T-helper 17 cell (primary cell): ENCODE measurements at regions not wholly inside any gene's neighbourhood (a gene's known extent, or its start where the extent isn't known, plus 50 kb on each side); places are given as distances from the start of the nearest gene placed in this dataset.

Experiments used
- ATAC-seq: fragments of 150-1000 bp; cut with Tn5 transposase; 2 replicates; pipeline ENCODE4 v1.10.0; 2021; ENCODE audit warnings: mild to moderate bottlenecking, moderate library complexity
- DNase-seq, 3 donors: peaks; one replicate each; pipeline versions ENCODE4 v3.0.0 to v3.0.0-alpha.2; 2020 to 2021
- H3K9me3 ChIP-seq: one replicate; pipeline ENCODE4 v1.7.0; 2013; ENCODE audit warnings: low read length, mild to moderate bottlenecking; ENCODE audit not compliant: control insufficient read depth, poor library complexity, severe bottlenecking
- H3K27ac Mint-ChIP-seq: one replicate; pipeline ENCODE4 v1.8.0; 2022; ENCODE audit warnings: mild to moderate bottlenecking, moderate library complexity, mixed read lengths
- H3K27me3 Mint-ChIP-seq: one replicate; pipeline ENCODE4 v1.8.0; 2022; ENCODE audit warnings: mixed read lengths
- H3K36me3 Mint-ChIP-seq: one replicate; pipeline ENCODE4 v1.8.0; 2022; ENCODE audit warnings: low read depth, mixed read lengths
- H3K4me1 Mint-ChIP-seq: one replicate; pipeline ENCODE4 v1.8.0; 2022; ENCODE audit warnings: mild to moderate bottlenecking, mixed read lengths
- H3K4me3 Mint-ChIP-seq: one replicate; pipeline ENCODE4 v1.8.0; 2022; ENCODE audit warnings: mild to moderate bottlenecking, moderate library complexity, mixed read lengths

DNA sequence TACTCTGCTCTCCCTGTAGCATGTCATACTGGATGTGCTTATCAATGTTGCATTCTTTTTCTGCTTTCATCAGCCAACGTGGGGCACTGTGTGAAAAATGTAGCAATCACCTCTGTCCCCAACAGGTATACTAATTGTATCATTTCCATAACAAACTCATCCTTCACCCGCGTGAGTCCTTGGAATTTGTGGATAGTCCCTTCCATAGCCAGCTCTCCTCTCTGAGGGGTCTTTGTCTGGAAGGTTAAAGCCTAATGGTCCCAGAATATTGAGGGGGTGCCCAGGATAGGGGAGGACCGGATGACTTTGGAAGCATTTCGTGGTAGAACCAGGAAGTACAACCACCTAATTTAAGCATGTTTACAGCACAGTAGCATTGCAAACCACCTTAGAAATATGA is 124.6 kb downstream of the FOXB1 start:
- Mint-ChIP-seq H3K36me3 (no peaks in the 10 kb centered on the region), H3K27ac (peak overlapping the region; percentile 97), H3K4me1 (peaks cover 20% of the 10 kb centered on the region), H3K27me3 (peaks cover 5% of the 10 kb centered on the region), H3K4me3 (peak overlapping the region; percentile 88)
- ATAC-seq, result no peak
- DNase-seq, result no peak
- H3K9me3 ChIP-seq, result no peaks in the 10 kb centered on the region

DNA sequence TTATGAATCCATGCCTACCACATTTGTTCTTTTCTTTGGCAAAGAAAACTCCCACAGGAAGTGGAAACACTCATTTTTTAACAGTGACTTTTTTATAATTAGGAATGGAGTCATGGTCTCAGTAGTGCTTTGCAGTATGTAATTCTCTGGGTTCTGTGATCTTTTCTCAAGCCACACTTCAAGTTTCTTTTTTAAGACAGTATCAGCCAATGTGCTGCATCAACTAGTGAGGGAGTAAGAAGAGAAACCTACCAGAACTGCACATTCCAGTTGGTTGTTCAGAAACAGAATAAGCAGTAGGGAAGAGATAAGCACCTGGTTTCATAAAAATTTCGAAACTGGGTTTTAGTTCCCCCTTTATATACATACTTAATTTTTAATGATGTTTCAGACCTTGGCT is 126.3 kb downstream of the FOXB1 start:
- no peak for DNase-seq
- no peak for ATAC-seq
- peaks cover 17% of the 10 kb centered on the region for H3K4me1 Mint-ChIP-seq
- H3K4me3 Mint-ChIP-seq, result no peak overlapping the region
- H3K9me3 ChIP-seq, result no peaks in the 10 kb centered on the region
- H3K36me3 Mint-ChIP-seq, result no peaks in the 10 kb centered on the region
- peaks cover 19% of the 10 kb centered on the region for H3K27me3 Mint-ChIP-seq
- no peak overlapping the region for H3K27ac Mint-ChIP-seq

DNA sequence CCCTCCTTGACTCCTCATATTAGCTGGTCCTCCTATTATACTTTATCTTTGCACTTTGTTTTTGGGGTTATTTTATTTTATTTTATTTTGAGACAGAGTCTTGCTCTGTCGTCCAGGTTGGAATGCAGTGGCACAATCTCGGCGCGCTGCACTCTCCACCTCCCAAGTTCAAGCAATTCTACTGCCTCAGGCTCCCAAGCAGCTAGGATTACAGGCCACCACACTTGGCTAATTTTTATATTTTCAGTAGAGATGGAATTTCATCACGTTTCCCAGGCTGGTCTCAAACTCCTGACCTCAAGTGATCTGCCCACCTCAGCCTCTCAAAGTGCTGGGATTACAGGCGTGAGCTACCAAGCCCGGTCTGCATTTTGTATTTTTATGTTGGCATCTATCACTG is 126.7 kb downstream of the FOXB1 start:
- no peak for ATAC-seq
- no peak overlapping the region for H3K27ac Mint-ChIP-seq
- H3K36me3 Mint-ChIP-seq, result no peaks in the 10 kb centered on the region
- H3K4me1 Mint-ChIP-seq, result peaks cover 17% of the 10 kb centered on the region
- no peak for DNase-seq
- H3K27me3 Mint-ChIP-seq, result peaks cover 20% of the 10 kb centered on the region
- H3K9me3 ChIP-seq, result no peaks in the 10 kb centered on the region
- no peak overlapping the region for H3K4me3 Mint-ChIP-seq

DNA sequence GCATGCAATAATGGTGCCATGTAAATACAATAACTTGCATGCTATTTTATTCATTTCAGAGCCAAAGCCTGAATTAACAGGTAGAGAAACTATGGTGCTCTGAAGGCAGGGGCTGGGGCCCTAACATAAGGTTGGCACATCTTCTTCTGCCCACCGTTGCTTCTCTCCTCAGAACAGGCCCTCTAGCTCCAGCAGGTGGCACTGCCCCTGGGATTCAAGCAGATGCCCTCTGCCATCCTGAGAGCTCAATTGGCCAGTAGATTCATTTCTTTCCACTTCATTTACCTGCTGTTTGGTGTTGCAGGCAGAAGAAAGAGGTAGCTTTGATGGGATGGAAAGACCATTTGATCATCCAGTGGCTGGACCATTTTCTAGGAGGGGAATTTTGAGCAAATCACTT is 130.5 kb downstream of the FOXB1 start:
- ATAC-seq, result no peak
- no peak overlapping the region for H3K27ac Mint-ChIP-seq
- peaks cover 28% of the 10 kb centered on the region for H3K27me3 Mint-ChIP-seq
- no peaks in the 10 kb centered on the region for H3K36me3 Mint-ChIP-seq
- DNase-seq, result no peak
- H3K4me1 Mint-ChIP-seq, result no peaks in the 10 kb centered on the region
- H3K9me3 ChIP-seq, result no peaks in the 10 kb centered on the region
- H3K4me3 Mint-ChIP-seq, result no peak overlapping the region

DNA sequence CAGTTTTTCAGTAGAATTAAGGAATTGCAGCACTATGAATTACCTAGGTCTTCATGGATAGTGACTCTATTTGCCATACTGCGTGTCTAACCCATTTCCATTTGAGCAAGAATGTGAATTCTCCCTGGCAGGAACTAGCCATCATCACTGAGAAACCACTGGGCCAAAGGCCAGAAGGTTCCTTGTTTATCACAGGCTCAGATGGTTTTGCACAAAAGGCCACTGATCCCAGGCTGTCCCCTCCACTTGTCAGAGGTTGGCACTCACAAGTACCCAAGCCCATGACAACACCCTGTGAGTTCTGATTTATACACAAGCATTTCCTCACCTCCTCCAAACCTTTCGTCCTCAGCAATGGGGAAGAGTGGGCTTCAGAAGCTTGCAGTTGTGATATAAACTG is 131.8 kb downstream of the FOXB1 start:
- no peaks in the 10 kb centered on the region for H3K4me1 Mint-ChIP-seq
- H3K4me3 Mint-ChIP-seq, result no peak overlapping the region
- DNase-seq (no peak), ATAC-seq (no peak)
- no peaks in the 10 kb centered on the region for H3K36me3 Mint-ChIP-seq
- H3K27ac Mint-ChIP-seq, result no peak overlapping the region
- peaks cover 37% of the 10 kb centered on the region for H3K27me3 Mint-ChIP-seq
- no peaks in the 10 kb centered on the region for H3K9me3 ChIP-seq

DNA sequence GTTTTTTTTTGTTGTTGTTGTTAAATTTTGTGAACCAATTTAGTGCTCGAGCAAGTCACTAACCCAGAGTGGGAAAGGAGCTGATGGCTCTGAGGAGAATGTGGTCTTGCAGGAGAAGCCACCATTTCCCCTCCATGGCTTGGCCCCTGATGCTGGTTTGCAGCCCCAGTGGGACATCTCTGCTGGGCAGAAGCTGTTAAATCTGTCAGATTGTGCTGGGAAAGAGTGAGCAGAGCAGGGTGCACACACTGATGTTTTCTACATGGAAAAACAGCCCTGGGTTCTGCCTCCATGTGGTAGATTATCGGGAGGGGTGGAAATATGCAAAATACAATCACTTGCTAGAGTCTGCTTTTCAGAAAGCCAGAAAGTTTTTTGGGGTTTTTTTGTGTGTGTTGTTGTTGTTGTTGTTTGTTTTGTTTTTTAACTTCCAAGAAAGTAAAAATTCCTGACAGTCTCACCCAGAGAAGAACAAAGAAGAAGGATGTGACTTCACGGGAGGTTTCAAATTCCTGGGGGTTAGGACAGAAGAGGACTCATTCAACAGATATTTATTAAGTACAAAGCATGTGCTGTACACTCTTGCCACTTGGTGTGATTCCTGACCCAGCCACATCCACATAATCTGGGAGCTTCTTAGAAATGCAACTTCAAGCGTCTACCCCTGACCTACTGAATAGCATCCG is 133.7 kb downstream of the FOXB1 start:
- Mint-ChIP-seq H3K4me1 (no peaks in the 10 kb centered on the region), H3K4me3 (no peak overlapping the region), H3K36me3 (no peaks in the 10 kb centered on the region), H3K27ac (no peak overlapping the region), H3K27me3 (peaks cover 45% of the 10 kb centered on the region)
- H3K9me3 ChIP-seq, result no peaks in the 10 kb centered on the region
- DNase-seq, result no peak
- no peak for ATAC-seq

DNA sequence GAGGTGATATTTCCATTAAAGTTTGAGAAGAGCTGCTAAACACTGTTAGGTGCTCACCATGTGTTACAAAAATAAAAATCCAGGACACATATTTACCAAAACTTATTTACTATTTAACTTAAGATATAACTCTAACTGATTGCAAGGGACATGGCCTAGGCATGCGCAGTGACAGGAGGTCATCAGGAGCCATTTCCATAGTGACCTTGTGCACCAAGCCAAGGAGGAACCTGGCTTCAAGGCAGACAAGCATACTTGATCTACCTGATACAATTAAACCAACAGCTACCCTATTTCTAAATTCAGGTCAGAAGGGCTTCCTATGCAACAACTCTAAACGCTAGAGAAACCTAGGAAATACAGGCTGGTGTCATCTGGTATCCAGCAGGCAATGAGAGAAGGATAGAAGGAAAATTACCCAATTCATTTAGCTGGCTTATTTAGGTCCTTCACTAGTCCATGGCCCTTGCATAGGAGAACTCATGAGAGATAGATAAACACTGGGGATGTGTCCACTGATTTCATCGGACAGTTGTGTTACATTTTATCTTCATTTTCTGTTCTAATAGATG is 134.4 kb downstream of the FOXB1 start:
- Mint-ChIP-seq H3K4me1 (no peaks in the 10 kb centered on the region), H3K27ac (no peak overlapping the region), H3K36me3 (no peaks in the 10 kb centered on the region), H3K4me3 (no peak overlapping the region), H3K27me3 (peaks cover 42% of the 10 kb centered on the region)
- ATAC-seq (no peak), DNase-seq (no peak)
- no peaks in the 10 kb centered on the region for H3K9me3 ChIP-seq

DNA sequence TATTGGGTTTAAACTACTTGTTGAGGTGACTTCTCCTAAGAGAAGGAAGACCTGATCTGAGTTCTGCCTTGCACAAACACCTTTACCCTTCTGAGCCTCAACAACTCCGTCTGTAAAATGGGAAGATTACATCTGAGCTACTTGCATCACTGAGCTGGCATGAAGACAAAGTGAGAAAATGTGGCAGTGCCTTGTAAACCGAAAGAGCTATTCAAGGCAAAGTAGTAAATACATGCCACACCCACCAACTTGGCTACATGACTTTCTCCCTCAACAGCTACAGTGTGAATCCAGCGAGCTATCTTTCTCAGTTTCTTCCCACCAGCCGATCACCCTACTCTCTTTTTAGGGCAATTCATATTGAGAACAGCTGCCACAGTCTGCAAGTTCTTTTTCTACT is 148.3 kb downstream of the FOXB1 start:
- H3K4me1 Mint-ChIP-seq, result peaks cover 3% of the 10 kb centered on the region
- ATAC-seq, result no peak
- H3K9me3 ChIP-seq, result no peaks in the 10 kb centered on the region
- H3K27me3 Mint-ChIP-seq, result peaks cover 52% of the 10 kb centered on the region
- no peak for DNase-seq
- no peak overlapping the region for H3K27ac Mint-ChIP-seq
- H3K36me3 Mint-ChIP-seq, result no peaks in the 10 kb centered on the region
- H3K4me3 Mint-ChIP-seq, result no peak overlapping the region

DNA sequence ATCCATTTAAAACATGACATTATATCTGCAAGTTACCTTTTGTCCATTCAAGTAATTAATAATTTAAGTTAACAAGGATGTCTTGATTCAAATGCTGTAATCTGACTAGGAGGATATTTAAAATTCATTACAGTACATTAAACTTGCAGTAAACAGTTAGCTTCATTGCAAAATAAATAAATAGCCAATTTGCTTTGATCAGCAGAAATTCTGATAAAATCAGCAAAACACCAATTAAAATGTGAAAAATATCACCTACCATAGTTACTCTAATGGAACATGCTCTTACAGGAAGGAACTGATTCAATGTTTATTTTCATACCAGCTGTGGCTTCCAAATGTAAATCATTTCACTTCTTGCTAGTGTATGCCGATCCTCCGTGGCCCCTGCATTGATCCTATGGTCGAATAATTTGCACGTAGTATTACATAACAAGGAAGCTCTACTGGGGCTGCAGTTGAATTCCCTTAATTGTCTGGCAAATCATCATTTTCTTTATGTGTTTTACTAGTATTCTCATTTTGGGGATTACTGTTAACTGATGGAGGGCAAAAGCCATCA is 150.7 kb downstream of the FOXB1 start:
- H3K9me3 ChIP-seq, result no peaks in the 10 kb centered on the region
- DNase-seq, result no peak
- peaks cover 39% of the 10 kb centered on the region for H3K27me3 Mint-ChIP-seq
- H3K36me3 Mint-ChIP-seq, result no peaks in the 10 kb centered on the region
- no peak overlapping the region for H3K4me3 Mint-ChIP-seq
- peaks cover 5% of the 10 kb centered on the region for H3K4me1 Mint-ChIP-seq
- H3K27ac Mint-ChIP-seq, result no peak overlapping the region
- no peak for ATAC-seq

DNA sequence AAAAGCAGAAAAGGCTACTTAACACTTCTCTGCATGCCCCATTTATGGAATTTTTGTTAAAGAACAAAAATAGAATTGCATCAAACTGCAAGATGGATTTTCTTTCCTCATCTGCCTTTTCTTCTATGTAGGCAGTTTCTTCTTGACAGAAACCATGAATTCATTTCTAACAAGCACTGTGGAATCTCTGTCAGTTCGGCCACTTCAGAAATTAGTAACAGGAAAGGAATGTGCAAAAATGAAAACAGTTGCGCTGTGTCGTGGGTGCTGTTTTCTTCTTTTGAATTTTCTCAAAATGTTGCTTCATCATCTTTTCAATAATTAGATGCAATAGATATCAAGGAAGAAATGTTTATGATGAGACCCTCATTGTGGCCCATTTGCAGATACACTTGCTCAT is 151.6 kb downstream of the FOXB1 start:
- H3K27ac Mint-ChIP-seq, result no peak overlapping the region
- H3K27me3 Mint-ChIP-seq, result peaks cover 38% of the 10 kb centered on the region
- ATAC-seq (no peak), DNase-seq (no peak)
- no peaks in the 10 kb centered on the region for H3K9me3 ChIP-seq
- H3K36me3 Mint-ChIP-seq, result no peaks in the 10 kb centered on the region
- peaks cover 5% of the 10 kb centered on the region for H3K4me1 Mint-ChIP-seq
- H3K4me3 Mint-ChIP-seq, result no peak overlapping the region

DNA sequence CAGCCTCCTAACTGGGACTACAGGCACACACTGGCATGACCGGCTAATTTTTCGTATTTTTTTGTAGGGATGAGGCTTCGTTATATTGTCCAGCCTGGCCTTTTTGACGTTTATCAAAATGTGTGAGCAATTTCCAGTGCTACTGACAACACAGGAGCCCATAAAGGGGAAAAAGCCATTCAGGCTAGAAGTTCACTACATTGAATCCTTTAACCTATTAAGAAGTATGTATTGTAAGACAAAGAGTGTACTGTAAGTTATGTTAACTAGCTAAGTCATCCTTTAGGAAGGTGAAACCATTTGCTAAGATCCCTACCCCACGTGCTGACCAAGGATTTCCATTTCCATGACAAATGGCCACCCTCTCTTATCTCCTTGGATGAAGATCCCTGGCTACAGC is 156.8 kb downstream of the FOXB1 start:
- H3K4me3 Mint-ChIP-seq, result no peak overlapping the region
- DNase-seq (no peak), ATAC-seq (no peak)
- no peaks in the 10 kb centered on the region for H3K9me3 ChIP-seq
- no peaks in the 10 kb centered on the region for H3K36me3 Mint-ChIP-seq
- H3K27me3 Mint-ChIP-seq, result peaks cover 35% of the 10 kb centered on the region
- H3K27ac Mint-ChIP-seq, result no peak overlapping the region
- H3K4me1 Mint-ChIP-seq, result peaks cover 2% of the 10 kb centered on the region

DNA sequence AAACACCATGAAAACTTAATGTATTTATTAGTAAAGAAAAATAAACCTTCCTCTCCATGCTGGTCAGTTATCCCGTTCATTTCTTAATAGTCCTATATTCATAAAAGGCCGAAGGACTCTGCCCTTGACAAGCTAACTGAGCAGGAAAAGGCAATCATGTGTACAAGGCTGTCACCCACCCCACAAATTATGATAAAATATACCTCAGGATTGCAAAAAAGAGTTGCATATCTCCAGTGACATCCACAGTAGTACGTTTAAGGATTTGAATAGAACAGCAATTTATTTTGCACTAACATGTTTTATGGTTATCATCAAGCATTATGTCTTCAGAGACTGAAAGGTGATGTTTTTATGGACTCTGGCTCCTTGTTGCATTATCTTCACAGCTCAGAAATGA is 157.6 kb downstream of the FOXB1 start:
- no peak for ATAC-seq
- H3K36me3 Mint-ChIP-seq, result no peaks in the 10 kb centered on the region
- no peak overlapping the region for H3K4me3 Mint-ChIP-seq
- H3K27ac Mint-ChIP-seq, result no peak overlapping the region
- DNase-seq, result no peak
- H3K9me3 ChIP-seq, result no peaks in the 10 kb centered on the region
- H3K27me3 Mint-ChIP-seq, result peaks cover 33% of the 10 kb centered on the region
- H3K4me1 Mint-ChIP-seq, result peaks cover 2% of the 10 kb centered on the region

DNA sequence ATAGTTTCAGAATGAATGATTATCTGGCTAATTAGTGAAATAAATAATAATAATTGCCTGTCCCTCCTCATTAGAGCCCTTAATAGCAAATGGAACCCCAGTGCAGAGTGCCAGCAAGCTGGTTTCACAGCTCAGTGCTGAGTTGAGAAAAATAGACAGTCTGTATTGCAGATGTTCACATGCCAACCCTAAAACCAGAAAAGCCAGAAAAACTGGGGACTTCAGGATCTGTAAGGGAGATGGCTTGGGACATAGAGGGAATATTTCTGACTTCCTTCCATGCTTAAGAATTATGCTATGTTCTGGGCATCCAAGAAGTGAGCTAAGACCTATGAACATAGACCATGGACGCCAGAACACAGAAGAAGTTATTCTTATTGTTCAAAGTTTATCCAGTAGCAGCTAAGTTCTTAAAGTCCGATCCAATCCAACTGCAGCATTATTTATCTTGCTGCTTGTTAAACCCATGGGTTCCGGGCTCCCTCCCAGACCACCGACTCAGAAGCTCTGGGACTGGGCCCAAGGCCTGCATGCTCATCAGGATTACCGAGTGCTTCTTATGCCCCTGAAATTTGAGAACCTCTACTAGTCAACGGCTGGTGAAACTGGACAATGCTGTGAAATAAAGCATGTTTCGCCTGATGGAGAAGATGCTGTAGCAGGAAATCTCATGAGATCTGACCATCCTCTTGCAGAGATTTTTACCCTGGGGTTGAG is 158.3 kb downstream of the FOXB1 start:
- no peak for DNase-seq
- Mint-ChIP-seq H3K36me3 (no peaks in the 10 kb centered on the region), H3K4me3 (no peak overlapping the region), H3K27me3 (peaks cover 33% of the 10 kb centered on the region), H3K4me1 (peaks cover 2% of the 10 kb centered on the region), H3K27ac (no peak overlapping the region)
- H3K9me3 ChIP-seq, result no peaks in the 10 kb centered on the region
- ATAC-seq, result no peak
